ENCODE measurements at regions not wholly inside any gene's neighbourhood (a gene's known extent, or its start where the extent isn't known, plus 50 kb on each side); places are given as distances from the start of the nearest gene placed in this dataset.

DNA sequence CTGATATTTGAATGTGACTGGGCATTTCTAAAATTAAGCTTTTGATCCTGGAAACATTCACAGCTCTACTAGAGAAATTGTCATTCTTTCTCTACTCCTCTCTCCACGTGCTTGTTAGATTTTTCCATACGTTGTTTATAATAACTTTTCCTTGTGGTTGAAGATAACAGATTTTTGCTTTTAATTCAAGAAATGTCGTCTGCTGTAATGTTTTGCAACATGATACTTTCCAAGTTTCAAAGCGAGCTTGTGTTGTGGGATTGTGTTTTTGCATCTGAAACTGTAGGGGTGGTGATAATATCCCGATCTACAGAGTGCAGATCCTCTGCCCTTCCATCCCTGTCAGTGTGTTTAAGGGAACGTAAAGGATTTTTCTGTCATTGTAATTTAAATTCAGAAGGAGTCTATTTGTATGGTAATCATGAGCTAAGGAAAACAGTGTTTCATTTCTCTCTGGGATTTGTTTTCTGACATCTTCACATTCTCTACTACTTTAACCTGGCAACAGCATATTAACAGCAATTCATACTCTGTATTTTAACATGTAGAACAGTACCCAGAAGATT is 321.4 kb downstream of the FAT3 start:
- no peak for TF ChIP-seq ZNF20 (CRISPR knock-in tag; IDR thresholded peaks at IDR 0.05)
- TF ChIP-seq, protein P1, sequence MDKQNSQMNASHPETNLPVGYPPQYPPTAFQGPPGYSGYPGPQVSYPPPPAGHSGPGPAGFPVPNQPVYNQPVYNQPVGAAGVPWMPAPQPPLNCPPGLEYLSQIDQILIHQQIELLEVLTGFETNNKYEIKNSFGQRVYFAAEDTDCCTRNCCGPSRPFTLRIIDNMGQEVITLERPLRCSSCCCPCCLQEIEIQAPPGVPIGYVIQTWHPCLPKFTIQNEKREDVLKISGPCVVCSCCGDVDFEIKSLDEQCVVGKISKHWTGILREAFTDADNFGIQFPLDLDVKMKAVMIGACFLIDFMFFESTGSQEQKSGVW (CRISPR knock-in tag; IDR thresholded peaks at IDR 0.05; ENCODE audit: borderline replicate concordance), result no peak
- no peak for TF ChIP-seq ZNF629 (CRISPR knock-in tag; conservative IDR thresholded peaks at IDR 0.05)
- no peak for TF ChIP-seq ZMYM2 (CRISPR knock-in tag; IDR thresholded peaks at IDR 0.05)
- no peak for TF ChIP-seq FOXK2 (IDR thresholded peaks at IDR 0.05)
- TF ChIP-seq CHD4 (IDR thresholded peaks at IDR 0.05; ENCODE audit: borderline replicate concordance, low read length), result no peak
- no peak for TF ChIP-seq THYN1 (CRISPR knock-in tag; IDR thresholded peaks at IDR 0.05; ENCODE audit: borderline replicate concordance, low read depth)
- no peak for TF ChIP-seq ESRRA (CRISPR knock-in tag; IDR thresholded peaks at IDR 0.05; ENCODE audit: low read depth)
- TF ChIP-seq, protein P2, sequence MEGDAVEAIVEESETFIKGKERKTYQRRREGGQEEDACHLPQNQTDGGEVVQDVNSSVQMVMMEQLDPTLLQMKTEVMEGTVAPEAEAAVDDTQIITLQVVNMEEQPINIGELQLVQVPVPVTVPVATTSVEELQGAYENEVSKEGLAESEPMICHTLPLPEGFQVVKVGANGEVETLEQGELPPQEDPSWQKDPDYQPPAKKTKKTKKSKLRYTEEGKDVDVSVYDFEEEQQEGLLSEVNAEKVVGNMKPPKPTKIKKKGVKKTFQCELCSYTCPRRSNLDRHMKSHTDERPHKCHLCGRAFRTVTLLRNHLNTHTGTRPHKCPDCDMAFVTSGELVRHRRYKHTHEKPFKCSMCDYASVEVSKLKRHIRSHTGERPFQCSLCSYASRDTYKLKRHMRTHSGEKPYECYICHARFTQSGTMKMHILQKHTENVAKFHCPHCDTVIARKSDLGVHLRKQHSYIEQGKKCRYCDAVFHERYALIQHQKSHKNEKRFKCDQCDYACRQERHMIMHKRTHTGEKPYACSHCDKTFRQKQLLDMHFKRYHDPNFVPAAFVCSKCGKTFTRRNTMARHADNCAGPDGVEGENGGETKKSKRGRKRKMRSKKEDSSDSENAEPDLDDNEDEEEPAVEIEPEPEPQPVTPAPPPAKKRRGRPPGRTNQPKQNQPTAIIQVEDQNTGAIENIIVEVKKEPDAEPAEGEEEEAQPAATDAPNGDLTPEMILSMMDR (CRISPR knock-in tag; IDR thresholded peaks at IDR 0.05), result no peak
- no peak for TF ChIP-seq EP300 (IDR thresholded peaks at IDR 0.05; ENCODE audit: low read depth in 2 of 2, low read length in 2 of 2)
- TF ChIP-seq EP300 (CRISPR knock-in tag; IDR thresholded peaks at IDR 0.05; ENCODE audit: borderline replicate concordance), result no peak
- TF ChIP-seq, protein P3, sequence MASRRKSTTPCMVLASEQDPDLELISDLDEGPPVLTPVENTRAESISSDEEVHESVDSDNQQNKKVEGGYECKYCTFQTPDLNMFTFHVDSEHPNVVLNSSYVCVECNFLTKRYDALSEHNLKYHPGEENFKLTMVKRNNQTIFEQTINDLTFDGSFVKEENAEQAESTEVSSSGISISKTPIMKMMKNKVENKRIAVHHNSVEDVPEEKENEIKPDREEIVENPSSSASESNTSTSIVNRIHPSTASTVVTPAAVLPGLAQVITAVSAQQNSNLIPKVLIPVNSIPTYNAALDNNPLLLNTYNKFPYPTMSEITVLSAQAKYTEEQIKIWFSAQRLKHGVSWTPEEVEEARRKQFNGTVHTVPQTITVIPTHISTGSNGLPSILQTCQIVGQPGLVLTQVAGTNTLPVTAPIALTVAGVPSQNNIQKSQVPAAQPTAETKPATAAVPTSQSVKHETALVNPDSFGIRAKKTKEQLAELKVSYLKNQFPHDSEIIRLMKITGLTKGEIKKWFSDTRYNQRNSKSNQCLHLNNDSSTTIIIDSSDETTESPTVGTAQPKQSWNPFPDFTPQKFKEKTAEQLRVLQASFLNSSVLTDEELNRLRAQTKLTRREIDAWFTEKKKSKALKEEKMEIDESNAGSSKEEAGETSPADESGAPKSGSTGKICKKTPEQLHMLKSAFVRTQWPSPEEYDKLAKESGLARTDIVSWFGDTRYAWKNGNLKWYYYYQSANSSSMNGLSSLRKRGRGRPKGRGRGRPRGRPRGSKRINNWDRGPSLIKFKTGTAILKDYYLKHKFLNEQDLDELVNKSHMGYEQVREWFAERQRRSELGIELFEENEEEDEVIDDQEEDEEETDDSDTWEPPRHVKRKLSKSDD (CRISPR knock-in tag; IDR thresholded peaks at IDR 0.05; ENCODE audit: low read depth), result no peak
- TF ChIP-seq, protein P4, sequence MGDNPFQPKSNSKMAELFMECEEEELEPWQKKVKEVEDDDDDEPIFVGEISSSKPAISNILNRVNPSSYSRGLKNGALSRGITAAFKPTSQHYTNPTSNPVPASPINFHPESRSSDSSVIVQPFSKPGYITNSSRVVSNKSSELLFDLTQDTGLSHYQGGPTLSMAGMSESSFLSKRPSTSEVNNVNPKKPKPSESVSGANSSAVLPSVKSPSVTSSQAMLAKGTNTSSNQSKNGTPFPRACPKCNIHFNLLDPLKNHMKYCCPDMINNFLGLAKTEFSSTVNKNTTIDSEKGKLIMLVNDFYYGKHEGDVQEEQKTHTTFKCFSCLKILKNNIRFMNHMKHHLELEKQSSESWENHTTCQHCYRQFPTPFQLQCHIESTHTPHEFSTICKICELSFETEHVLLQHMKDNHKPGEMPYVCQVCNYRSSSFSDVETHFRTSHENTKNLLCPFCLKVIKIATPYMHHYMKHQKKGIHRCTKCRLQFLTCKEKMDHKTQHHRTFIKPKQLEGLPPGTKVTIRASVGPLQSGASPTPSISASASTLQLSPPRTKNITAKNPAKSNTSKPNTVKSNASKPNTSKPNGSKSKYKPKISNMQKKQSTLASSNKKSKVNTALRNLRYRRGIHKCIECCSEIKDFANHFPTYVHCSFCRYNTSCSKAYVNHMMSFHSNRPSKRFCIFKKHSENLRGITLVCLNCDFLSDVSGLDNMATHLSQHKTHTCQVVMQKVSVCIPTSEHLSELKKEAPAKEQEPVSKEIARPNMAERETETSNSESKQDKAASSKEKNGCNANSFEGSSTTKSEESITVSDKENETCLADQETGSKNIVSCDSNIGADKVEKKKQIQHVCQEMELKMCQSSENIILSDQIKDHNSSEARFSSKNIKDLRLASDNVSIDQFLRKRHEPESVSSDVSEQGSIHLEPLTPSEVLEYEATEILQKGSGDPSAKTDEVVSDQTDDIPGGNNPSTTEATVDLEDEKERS (CRISPR knock-in tag; IDR thresholded peaks at IDR 0.05), result no peak
- TF ChIP-seq ATM (IDR thresholded peaks at IDR 0.05; ENCODE audit: borderline replicate concordance), result no peak
